CD14-positive monocyte (primary cell): ENCODE measurements at regions not wholly inside any gene's neighbourhood (a gene's known extent, or its start where the extent isn't known, plus 50 kb on each side); places are given as distances from the start of the nearest gene placed in this dataset.

Experiments used
- DNase-seq, 3 donors: peaks; one replicate each; pipeline ENCODE4 v3.0.0-alpha.2; 2011 to 2022
- H2AFZ ChIP-seq: 2 replicates; pipeline ENCODE4 v1.6.0; 2012; ENCODE audit warnings: mild to moderate bottlenecking, low read depth, low read length, inconsistent platforms; ENCODE audit not compliant: insufficient read depth, poor library complexity, severe bottlenecking
- H3K27ac ChIP-seq, 2 donors: 1 replicate in 1 of 2; 2 replicates in 1 of 2; pipeline ENCODE4 v1.5.1; 2012 to 2013; ENCODE audit warnings: low read length in 2 of 2, control low read depth in 1 of 2, inconsistent platforms in 1 of 2, low read depth in 1 of 2, mild to moderate bottlenecking in 1 of 2
- H3K27me3 ChIP-seq, 2 donors: one replicate each; pipeline versions ENCODE4 v1.6.0 to v1.6.1; 2011 to 2013; ENCODE audit warnings: low read length in 2 of 2; ENCODE audit not compliant: control insufficient read depth in 2 of 2, insufficient read depth in 2 of 2
- H3K36me3 ChIP-seq, 2 donors: replicated peaks in 1 of 2; 1 replicate in 1 of 2; 2 replicates in 1 of 2; pipeline versions ENCODE4 v1.5.1 to v1.6.1; 2012 to 2013; ENCODE audit warnings: low read length in 2 of 2, control low read depth in 1 of 2, inconsistent platforms in 1 of 2, mild to moderate bottlenecking in 1 of 2; ENCODE audit not compliant: insufficient read depth in 2 of 2, control insufficient read depth in 1 of 2
- H3K4me1 ChIP-seq, 2 donors: 1 replicate in 1 of 2; 2 replicates in 1 of 2; pipeline versions ENCODE4 v1.5.1 to v1.6.1; 2012 to 2013; ENCODE audit warnings: low read length in 2 of 2, control low read depth in 1 of 2, inconsistent platforms in 1 of 2, mild to moderate bottlenecking in 1 of 2, moderate library complexity in 1 of 2; ENCODE audit not compliant: insufficient read depth in 2 of 2, control insufficient read depth in 1 of 2
- H3K4me2 ChIP-seq: replicated peaks from 2 replicates; pipeline ENCODE3; 2012; ENCODE audit warnings: low read length, moderate library complexity, mild to moderate bottlenecking; ENCODE audit not compliant: poor library complexity, severe bottlenecking; ENCODE audit errors: extremely low read depth
- H3K4me3 ChIP-seq, 3 experiments: fragments of 200-600 bp in 1 of 3; sonication (generic) in 1 of 3; replicated peaks in 1 of 3; 1 replicate in 2 of 3; 2 replicates in 1 of 3; pipeline ENCODE4 v1.5.1; 2011 to 2013; ENCODE audit warnings: low read length in 3 of 3, mild to moderate bottlenecking in 3 of 3, control low read depth in 2 of 3, low read depth in 2 of 3, inconsistent platforms in 1 of 3, moderate library complexity in 1 of 3
- H3K79me2 ChIP-seq: 2 replicates; pipeline ENCODE4 v1.6.0; 2012; ENCODE audit warnings: mild to moderate bottlenecking, control low read depth, inconsistent platforms, low read length, moderate library complexity; ENCODE audit not compliant: insufficient read depth
- H3K9ac ChIP-seq: 2 replicates; pipeline ENCODE4 v1.6.0; 2017; ENCODE audit warnings: low read length, mild to moderate bottlenecking; ENCODE audit not compliant: insufficient read depth, poor library complexity, severe bottlenecking
- H3K9me3 ChIP-seq, 2 donors: replicated peaks in 1 of 2; 1 replicate in 1 of 2; 2 replicates in 1 of 2; pipeline versions ENCODE4 v1.5.1 to v1.6.1; 2012 to 2013; ENCODE audit warnings: low read length in 2 of 2, control low read depth in 1 of 2; ENCODE audit not compliant: control insufficient read depth in 1 of 2, insufficient read depth in 1 of 2
- H4K20me1 ChIP-seq: 2 replicates; pipeline ENCODE4 v1.6.0; 2012; ENCODE audit warnings: mild to moderate bottlenecking, low read length, control low read depth, moderate library complexity; ENCODE audit not compliant: insufficient read depth
- H3K27ac Mint-ChIP-seq, 7 donors: one replicate each; pipeline ENCODE4 v1.8.0; 2020; ENCODE audit warnings: mild to moderate bottlenecking in 7 of 7, mixed read lengths in 7 of 7, moderate library complexity in 6 of 7, inconsistent platforms in 2 of 7
- H3K27me3 Mint-ChIP-seq, 3 donors: one replicate each; pipeline ENCODE4 v1.8.0; 2021 to 2022; ENCODE audit warnings: low read depth in 3 of 3, mild to moderate bottlenecking in 3 of 3, mixed read lengths in 3 of 3, moderate library complexity in 3 of 3, inconsistent platforms in 1 of 3
- H3K36me3 Mint-ChIP-seq, 2 donors: one replicate each; pipeline ENCODE4 v1.8.0; 2020; ENCODE audit warnings: mixed read lengths in 2 of 2, inconsistent platforms in 1 of 2, mild to moderate bottlenecking in 1 of 2
- H3K4me1 Mint-ChIP-seq: one replicate; pipeline ENCODE4 v1.8.0; 2020; ENCODE audit warnings: mild to moderate bottlenecking, mixed read lengths
- H3K4me3 Mint-ChIP-seq, 2 donors: one replicate each; pipeline ENCODE4 v1.8.0; 2020; ENCODE audit warnings: mild to moderate bottlenecking in 2 of 2, mixed read lengths in 2 of 2, moderate library complexity in 1 of 2
- H3K9me3 Mint-ChIP-seq, 7 donors: one replicate each; pipeline ENCODE4 v1.8.0; 2020 to 2022; ENCODE audit warnings: mixed read lengths in 7 of 7, mild to moderate bottlenecking in 6 of 7, moderate library complexity in 6 of 7, inconsistent platforms in 2 of 7
- CTCF ChIP-seq: fragments of 200-600 bp; IDR thresholded peaks from one replicate; pipeline ENCODE4 v1.8.0; 2022; ENCODE audit warnings: antibody characterized with exemption, mild to moderate bottlenecking
- WGBS: methylation state at CpG from one replicate; pipeline ENCODE4 v1.1.5; 2013; ENCODE audit warnings: missing lambda C conversion rate; ENCODE audit not compliant: insufficient coverage; 5-methylcytosine and 5-hydroxymethylcytosine counted together
- intact Hi-C, 2 donors: fragments of 100-400 bp; cut with micrococcal nuclease; formaldehyde crosslinking; loops; one replicate each; pipeline versions ENCODE4 v1.15.0 to v1.15.1; 2023

- H3K9ac ChIP-seq = no peak overlapping the region
- Mint-ChIP-seq H3K4me3 (peak overlapping the region in 1 of 2 donors; percentile 35), H3K4me1 (peaks cover 81% of the 10 kb centered on the region), H3K27ac (peak overlapping the region in 6 of 7 donors; percentile 32 to 90 (median 63)), H3K9me3 (peaks cover 0 to 4% (median 0%) of the 10 kb centered on the region in 7 donors), H3K36me3 (no peaks in the 10 kb centered on the region), H3K27me3 (no peaks in the 10 kb centered on the region)
- no peaks in the 10 kb centered on the region for H3K36me3 ChIP-seq
- H3K4me2 ChIP-seq = peak overlapping the region; percentile 30
- intact Hi-C loops = no loop called here
- no peak for TF ChIP-seq CTCF
- DNase-seq = peak in 2 of 3 donors; percentile 52 to 63
- peak overlapping the region in 1 of 2 donors; percentile 78 for H3K27ac ChIP-seq
- WGBS = 10% methylated on average over 2 of the region's 6 CpGs
- no peaks in the 10 kb centered on the region for H3K79me2 ChIP-seq
- H3K4me3 ChIP-seq = peak overlapping the region in 1 of 3 experiments; percentile 13
- peaks cover 66 to 78% of the 10 kb centered on the region in 2 donors for H3K4me1 ChIP-seq
- no peaks in the 10 kb centered on the region for H4K20me1 ChIP-seq
- H2AFZ ChIP-seq = no peak overlapping the region
- no peaks in the 10 kb centered on the region for H3K9me3 ChIP-seq
- H3K27me3 ChIP-seq = no peaks in the 10 kb centered on the region
Observed at GRCh38 chr10:7486528-7486927, 75.7 kb upstream of the SFMBT2 start.

GRCh38 chr10:7485799-7486198 is 75.0 kb upstream of the SFMBT2 start:
- no peaks in the 10 kb centered on the region for H3K27me3 Mint-ChIP-seq
- TF ChIP-seq CTCF = no peak
- peak overlapping the region in 1 of 2 donors; percentile 78 for H3K27ac ChIP-seq
- intact Hi-C loops = no loop called here
- 100% methylated on average over 4 of the region's 13 CpGs for WGBS
- no peak overlapping the region for H2AFZ ChIP-seq
- no peaks in the 10 kb centered on the region for H4K20me1 ChIP-seq
- DNase-seq = no peak
- no peaks in the 10 kb centered on the region for H3K36me3 Mint-ChIP-seq
- H3K79me2 ChIP-seq = no peaks in the 10 kb centered on the region
- peak overlapping the region in 1 of 3 experiments; percentile 73 for H3K4me3 ChIP-seq
- H3K36me3 ChIP-seq = no peaks in the 10 kb centered on the region
- H3K4me1 ChIP-seq = peaks cover 73 to 81% of the 10 kb centered on the region in 2 donors
- no peak overlapping the region for H3K9ac ChIP-seq
- peaks cover 0 to 4% (median 0%) of the 10 kb centered on the region in 7 donors for H3K9me3 Mint-ChIP-seq
- H3K27me3 ChIP-seq = no peaks in the 10 kb centered on the region
- no peaks in the 10 kb centered on the region for H3K9me3 ChIP-seq
- H3K27ac Mint-ChIP-seq = peak overlapping the region; percentile 71 to 90 (median 85)
- peak overlapping the region in 1 of 2 donors; percentile 87 for H3K4me3 Mint-ChIP-seq
- peak overlapping the region; percentile 80 for H3K4me2 ChIP-seq
- peaks cover 81% of the 10 kb centered on the region for H3K4me1 Mint-ChIP-seq
